ENCODE measurements at regions not wholly inside any gene's neighbourhood (a gene's known extent, or its start where the extent isn't known, plus 50 kb on each side); places are given as distances from the start of the nearest gene placed in this dataset.

DNA sequence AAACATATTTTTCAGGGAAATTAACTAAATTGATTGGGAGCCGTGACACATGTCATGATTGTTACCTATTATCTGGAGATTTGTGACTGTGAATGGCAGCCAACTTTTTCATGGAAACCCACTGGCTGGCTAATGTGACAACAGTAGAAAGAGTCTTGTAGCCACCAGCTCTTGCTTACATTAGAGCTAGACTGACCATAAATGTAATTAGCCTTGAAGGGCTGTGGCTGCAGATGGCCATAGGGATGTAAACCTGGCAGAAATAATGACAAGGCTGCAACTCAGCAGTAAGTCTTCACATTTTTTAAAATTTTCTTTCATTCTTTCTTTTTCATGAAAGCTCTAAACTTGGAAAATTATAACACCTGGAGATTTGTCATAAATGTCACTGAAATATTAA is 168.2 kb upstream of the ROBO2 start:
- SMC1A ChIA-PET (ENCODE audit: uncharacterized antibody, unreplicated experiment): no interaction called here
- CTCF ChIA-PET: no interaction called here
- no peak overlapping the region for H3K4me2 ChIP-seq (ENCODE audit: control insufficient read depth, insufficient read depth)
- RAD21 ChIA-PET (ENCODE audit: unreplicated experiment): interaction anchor here (0.6 kb wide), 1 partner anchor 315 kb away, joined by 3 read pairs; no protein-coding TSS in a partner anchor
- H4K20me1 ChIP-seq (ENCODE audit: control insufficient read depth, insufficient read depth): no peaks in the 10 kb centered on the region
- FAIRE-seq: no peak
- no peak overlapping the region for H3K4me3 ChIP-seq
- no peak for ATAC-seq
- DNase-seq (ENCODE audit: low read depth, low spot score): no peak
- in situ Hi-C loops (cut with MboI) (no loop called here), intact Hi-C loops (cut with micrococcal nuclease; ENCODE audit: unreplicated experiment) (no loop called here)
- TF ChIP-seq MEF2A (IDR thresholded peaks at IDR 0.05; ENCODE audit: insufficient read depth, low read depth, low read length): no peak
- no peaks in the 10 kb centered on the region for H3K36me3 ChIP-seq (ENCODE audit: control insufficient read depth in 2 of 2, insufficient read depth in 2 of 2, low read length in 1 of 2)
- H3K9me3 ChIP-seq (replicated peaks; ENCODE audit: control insufficient read depth, insufficient read depth, low read length): no peaks in the 10 kb centered on the region
- H3K4me1 ChIP-seq (ENCODE audit: control insufficient read depth, insufficient read depth, low read length): no peaks in the 10 kb centered on the region
- 0% methylated on average over 1 of the region's 1 CpG for WGBS (ENCODE audit: insufficient coverage, insufficient replicate concordance, low lambda C conversion rate, missing lambda C conversion rate)
- POLR2A ChIA-PET: no interaction called here
- no peaks in the 10 kb centered on the region for H3K79me2 ChIP-seq (ENCODE audit: control insufficient read depth, insufficient read depth, low read length)
- H3K27ac ChIP-seq (ENCODE audit: control insufficient read depth, insufficient read depth): no peak overlapping the region
- no peak overlapping the region for H2AFZ ChIP-seq (ENCODE audit: control insufficient read depth, low read depth, low read length)
- BruUV-seq (replicated peaks): no TSS peak
- H3K9ac ChIP-seq (ENCODE audit: control insufficient read depth, insufficient read depth, low read length): no peak overlapping the region
- H3K27me3 ChIP-seq (replicated peaks in 1 of 2; ENCODE audit: control insufficient read depth in 2 of 2, insufficient read depth in 2 of 2, low read length in 1 of 2): no peaks in the 10 kb centered on the region

DNA sequence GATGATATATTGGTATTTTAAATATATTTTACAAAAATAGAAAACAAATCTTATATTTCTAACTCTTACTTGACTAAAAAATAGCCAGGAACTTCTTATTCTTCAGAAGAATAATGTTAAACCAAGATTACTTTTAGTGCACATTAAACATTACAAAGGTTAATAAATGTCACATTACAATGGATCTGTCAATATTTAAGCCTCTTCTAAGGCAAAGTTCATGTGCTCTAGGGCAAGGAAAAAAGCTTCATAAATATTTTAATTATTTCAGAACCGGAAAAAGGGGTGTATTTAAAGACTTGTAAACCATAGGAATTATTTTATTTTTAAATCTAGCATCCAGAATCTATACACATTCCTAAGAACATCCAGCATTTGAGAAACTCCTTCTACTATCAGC is 166.9 kb upstream of the ROBO2 start:
- 0% methylated on average over 1 of the region's 1 CpG for WGBS (ENCODE audit: insufficient coverage, insufficient replicate concordance, low lambda C conversion rate, missing lambda C conversion rate)
- no peak overlapping the region for H3K9ac ChIP-seq (ENCODE audit: control insufficient read depth, insufficient read depth, low read length)
- no peaks in the 10 kb centered on the region for H4K20me1 ChIP-seq (ENCODE audit: control insufficient read depth, insufficient read depth)
- intact Hi-C loops (cut with micrococcal nuclease; ENCODE audit: unreplicated experiment) (no loop called here), in situ Hi-C loops (cut with MboI) (no loop called here)
- ChIA-PET POLR2A (no interaction called here), CTCF (no interaction called here), SMC1A (ENCODE audit: uncharacterized antibody, unreplicated experiment) (no interaction called here), RAD21 (ENCODE audit: unreplicated experiment) (no interaction called here)
- no peaks in the 10 kb centered on the region for H3K4me1 ChIP-seq (ENCODE audit: control insufficient read depth, insufficient read depth, low read length)
- H2AFZ ChIP-seq (ENCODE audit: control insufficient read depth, low read depth, low read length): no peak overlapping the region
- no peak overlapping the region for H3K4me3 ChIP-seq
- DNase-seq (ENCODE audit: low read depth, low spot score) (no peak), FAIRE-seq (no peak), ATAC-seq (no peak)
- H3K4me2 ChIP-seq (ENCODE audit: control insufficient read depth, insufficient read depth): no peak overlapping the region
- H3K27me3 ChIP-seq (replicated peaks in 1 of 2; ENCODE audit: control insufficient read depth in 2 of 2, insufficient read depth in 2 of 2, low read length in 1 of 2): no peaks in the 10 kb centered on the region
- no peaks in the 10 kb centered on the region for H3K79me2 ChIP-seq (ENCODE audit: control insufficient read depth, insufficient read depth, low read length)
- H3K36me3 ChIP-seq (ENCODE audit: control insufficient read depth in 2 of 2, insufficient read depth in 2 of 2, low read length in 1 of 2): no peaks in the 10 kb centered on the region
- no TSS peak for BruUV-seq (replicated peaks)
- H3K9me3 ChIP-seq (replicated peaks; ENCODE audit: control insufficient read depth, insufficient read depth, low read length): no peaks in the 10 kb centered on the region
- H3K27ac ChIP-seq (ENCODE audit: control insufficient read depth, insufficient read depth): no peak overlapping the region
- TF ChIP-seq SP1 (IDR thresholded peaks at IDR 0.05; ENCODE audit: low read depth, low read length) (no peak), CBFB (IDR thresholded peaks at IDR 0.05; ENCODE audit: low read depth) (no peak), GABPA (IDR thresholded peaks at IDR 0.05; ENCODE audit: low read depth) (no peak), TBL1XR1 (IDR thresholded peaks at IDR 0.05; ENCODE audit: low read depth, low read length) (no peak), PML (IDR thresholded peaks at IDR 0.05; ENCODE audit: low read length) (no peak), POLR2A (IDR thresholded peaks at IDR 0.05; ENCODE audit: low read depth, low read length) (no peak), DPF2 (IDR thresholded peaks at IDR 0.05) (no peak)
